Memory B cell (primary cell): ENCODE measurements at regions not wholly inside any gene's neighbourhood (a gene's known extent, or its start where the extent isn't known, plus 50 kb on each side); places are given as distances from the start of the nearest gene placed in this dataset.

Experiments
- ATAC-seq: fragments of 150-1000 bp; cut with Tn5 transposase; 2 replicates; pipeline ENCODE4 v1.10.0; 2021; ENCODE audit warnings: low read depth, mild to moderate bottlenecking, moderate library complexity
- DNase-seq, 2 donors: peaks; one replicate each; pipeline ENCODE4 v3.0.0; 2022; ENCODE audit warnings: low spot score in 2 of 2
- H3K27ac Mint-ChIP-seq: one replicate; pipeline ENCODE4 v1.8.0; 2022; ENCODE audit warnings: mild to moderate bottlenecking, moderate library complexity, mixed read lengths
- H3K27me3 Mint-ChIP-seq: one replicate; pipeline ENCODE4 v1.8.0; 2022; ENCODE audit warnings: mixed read lengths
- H3K36me3 Mint-ChIP-seq: one replicate; pipeline ENCODE4 v1.8.0; 2022; ENCODE audit warnings: mild to moderate bottlenecking, mixed read lengths
- H3K4me1 Mint-ChIP-seq: one replicate; pipeline ENCODE4 v1.8.0; 2022; ENCODE audit warnings: mixed read lengths
- H3K4me3 Mint-ChIP-seq: one replicate; pipeline ENCODE4 v1.8.0; 2022; ENCODE audit warnings: mild to moderate bottlenecking, moderate library complexity, mixed read lengths
- H3K9me3 Mint-ChIP-seq: one replicate; pipeline ENCODE4 v1.8.0; 2022; ENCODE audit warnings: mixed read lengths

DNA sequence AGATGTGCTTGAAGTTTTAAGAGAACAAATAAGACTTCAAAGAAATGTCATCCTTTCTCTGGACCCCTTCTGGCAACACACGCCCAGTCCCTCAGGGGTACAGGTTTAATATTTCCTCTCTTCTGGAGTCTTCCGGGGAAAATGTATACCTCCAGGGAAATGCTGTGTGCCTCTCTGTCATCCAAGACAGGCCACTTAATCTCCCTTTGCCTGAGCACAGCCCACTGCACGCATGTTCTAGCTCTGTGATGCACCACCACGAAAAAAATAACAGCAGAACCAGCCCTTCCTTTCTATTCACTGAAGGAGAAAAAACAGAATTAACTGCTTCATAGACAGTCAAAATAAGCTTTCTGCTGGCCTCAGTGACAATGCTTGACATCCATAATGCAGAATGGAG is 140.1 kb downstream of the RBFOX3 start:
- Mint-ChIP-seq H3K4me1 (no peaks in the 10 kb centered on the region), H3K9me3 (no peaks in the 10 kb centered on the region), H3K4me3 (no peak overlapping the region), H3K36me3 (no peaks in the 10 kb centered on the region), H3K27ac (no peak overlapping the region), H3K27me3 (peaks cover 19% of the 10 kb centered on the region)
- no peak for ATAC-seq
- no peak for DNase-seq

DNA sequence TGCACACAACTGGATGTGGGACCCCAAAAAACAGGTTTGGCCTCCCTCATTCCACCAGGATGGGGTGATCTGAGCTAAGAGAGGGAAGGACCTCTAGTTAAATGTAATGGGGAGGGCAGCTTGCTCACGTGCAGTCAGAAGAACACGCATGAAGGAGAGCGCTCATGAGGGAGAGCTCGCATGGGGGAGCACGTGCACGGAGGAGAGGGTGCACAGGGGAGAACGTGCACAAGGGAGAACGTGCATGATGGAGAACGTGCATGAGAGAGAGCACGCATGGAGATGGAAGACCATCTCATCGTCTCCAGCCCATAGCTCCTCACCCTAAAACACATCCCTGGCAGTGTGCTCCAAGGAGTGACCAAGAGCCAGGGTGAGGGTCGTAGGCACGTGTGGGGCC is 141.2 kb downstream of the RBFOX3 start:
- ATAC-seq (no peak), DNase-seq (no peak)
- H3K36me3 Mint-ChIP-seq, result no peaks in the 10 kb centered on the region
- no peaks in the 10 kb centered on the region for H3K9me3 Mint-ChIP-seq
- no peak overlapping the region for H3K27ac Mint-ChIP-seq
- no peak overlapping the region for H3K4me3 Mint-ChIP-seq
- peaks cover 14% of the 10 kb centered on the region for H3K27me3 Mint-ChIP-seq
- H3K4me1 Mint-ChIP-seq, result no peaks in the 10 kb centered on the region

DNA sequence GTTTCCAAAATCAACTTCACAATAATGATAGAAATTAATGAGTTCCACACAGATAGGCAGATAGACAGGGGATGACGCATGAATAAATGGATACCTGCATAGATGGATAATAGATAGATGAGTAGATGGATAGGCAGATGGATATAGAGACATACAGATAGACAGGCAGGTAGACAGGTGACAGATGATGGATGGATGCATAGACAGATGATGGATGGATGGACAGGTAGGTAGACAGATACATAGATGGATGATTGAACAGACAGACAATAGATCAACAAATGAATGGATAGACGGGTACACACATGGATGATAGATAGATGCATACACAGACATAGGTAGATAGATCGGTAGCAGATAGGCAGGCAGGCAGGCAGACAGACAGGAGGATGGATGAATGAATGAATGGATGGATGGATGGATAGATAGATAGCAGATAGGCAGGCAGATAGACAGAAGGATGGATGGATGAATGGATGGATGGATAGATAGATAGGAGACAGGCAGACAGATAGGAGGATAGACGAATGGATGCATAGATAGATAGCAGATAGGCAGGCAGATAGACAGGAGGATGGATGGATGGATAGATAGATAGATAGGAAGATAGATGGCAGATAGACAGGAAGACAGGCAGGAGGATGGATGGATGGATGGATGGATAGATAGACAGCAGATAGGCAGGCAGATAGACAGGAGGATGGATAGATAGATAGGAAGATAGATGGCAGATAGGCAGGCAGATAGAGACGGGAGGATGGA is 142.5 kb downstream of the RBFOX3 start:
- Mint-ChIP-seq H3K27ac (no peak overlapping the region), H3K4me3 (no peak overlapping the region), H3K4me1 (no peaks in the 10 kb centered on the region), H3K27me3 (peaks cover 7% of the 10 kb centered on the region), H3K9me3 (no peaks in the 10 kb centered on the region), H3K36me3 (no peaks in the 10 kb centered on the region)
- no peak for DNase-seq
- no peak for ATAC-seq

DNA sequence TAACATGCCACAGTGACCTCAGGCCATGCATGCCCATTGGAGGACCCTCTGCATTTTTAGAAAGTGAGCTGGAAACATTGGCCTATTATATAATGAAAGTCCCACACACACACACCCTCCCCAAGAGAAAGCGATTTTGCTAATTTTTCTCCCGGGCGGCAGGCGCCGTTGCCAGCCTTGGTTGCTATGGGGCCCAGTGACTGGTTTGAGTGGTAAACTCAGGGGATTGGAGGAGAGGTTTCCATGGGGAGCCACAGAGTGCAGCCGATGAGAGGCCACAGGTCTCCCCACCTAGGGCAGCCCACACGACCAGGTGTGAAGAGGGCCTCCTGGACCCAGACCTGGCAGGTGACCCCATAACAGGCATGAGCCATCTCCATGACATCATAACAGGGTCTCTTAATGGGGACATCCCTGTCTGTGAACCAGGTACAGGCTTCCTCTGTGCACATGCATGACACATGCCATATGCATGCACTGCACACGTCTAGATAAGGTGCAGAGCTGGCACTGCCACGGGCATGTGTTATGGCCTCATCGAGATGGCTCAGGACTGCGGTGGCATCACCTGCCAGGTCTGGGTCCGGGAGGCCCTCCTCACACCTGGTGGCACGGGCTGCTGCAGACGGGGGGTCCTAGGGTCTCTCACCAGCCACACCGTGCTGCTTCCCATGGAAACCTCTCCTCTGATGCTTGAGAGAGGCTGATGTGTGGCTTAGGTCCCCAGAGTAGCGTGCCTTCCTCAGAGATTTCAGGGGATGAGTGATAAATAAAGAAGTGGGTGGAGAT is 144.1 kb downstream of the RBFOX3 start:
- H3K27me3 Mint-ChIP-seq, result peaks cover 7% of the 10 kb centered on the region
- no peak overlapping the region for H3K27ac Mint-ChIP-seq
- H3K36me3 Mint-ChIP-seq, result no peaks in the 10 kb centered on the region
- ATAC-seq, result no peak
- H3K4me1 Mint-ChIP-seq, result no peaks in the 10 kb centered on the region
- no peak for DNase-seq
- no peaks in the 10 kb centered on the region for H3K9me3 Mint-ChIP-seq
- H3K4me3 Mint-ChIP-seq, result no peak overlapping the region

DNA sequence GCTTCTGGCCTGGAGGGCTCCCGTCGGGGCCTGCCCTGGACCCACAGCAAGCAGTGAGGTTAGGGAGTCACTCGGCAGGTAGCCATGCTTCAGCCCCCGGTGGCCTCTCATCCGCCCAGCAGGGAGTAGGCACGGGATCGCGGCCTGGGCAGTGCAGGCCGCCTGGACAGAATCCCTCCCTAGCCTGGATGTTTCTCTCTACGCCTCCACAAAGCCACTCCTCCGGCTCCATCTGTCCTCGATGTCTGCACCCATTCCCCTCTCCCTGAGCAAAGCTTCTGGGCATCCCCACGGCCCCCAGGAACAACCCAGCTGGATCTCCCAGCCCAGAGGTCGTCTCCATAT is 145.2 kb downstream of the RBFOX3 start:
- H3K27ac Mint-ChIP-seq, result no peak overlapping the region
- peaks cover 8% of the 10 kb centered on the region for H3K27me3 Mint-ChIP-seq
- ATAC-seq (no peak), DNase-seq (no peak)
- H3K4me3 Mint-ChIP-seq, result no peak overlapping the region
- no peaks in the 10 kb centered on the region for H3K36me3 Mint-ChIP-seq
- no peaks in the 10 kb centered on the region for H3K4me1 Mint-ChIP-seq
- H3K9me3 Mint-ChIP-seq, result no peaks in the 10 kb centered on the region

DNA sequence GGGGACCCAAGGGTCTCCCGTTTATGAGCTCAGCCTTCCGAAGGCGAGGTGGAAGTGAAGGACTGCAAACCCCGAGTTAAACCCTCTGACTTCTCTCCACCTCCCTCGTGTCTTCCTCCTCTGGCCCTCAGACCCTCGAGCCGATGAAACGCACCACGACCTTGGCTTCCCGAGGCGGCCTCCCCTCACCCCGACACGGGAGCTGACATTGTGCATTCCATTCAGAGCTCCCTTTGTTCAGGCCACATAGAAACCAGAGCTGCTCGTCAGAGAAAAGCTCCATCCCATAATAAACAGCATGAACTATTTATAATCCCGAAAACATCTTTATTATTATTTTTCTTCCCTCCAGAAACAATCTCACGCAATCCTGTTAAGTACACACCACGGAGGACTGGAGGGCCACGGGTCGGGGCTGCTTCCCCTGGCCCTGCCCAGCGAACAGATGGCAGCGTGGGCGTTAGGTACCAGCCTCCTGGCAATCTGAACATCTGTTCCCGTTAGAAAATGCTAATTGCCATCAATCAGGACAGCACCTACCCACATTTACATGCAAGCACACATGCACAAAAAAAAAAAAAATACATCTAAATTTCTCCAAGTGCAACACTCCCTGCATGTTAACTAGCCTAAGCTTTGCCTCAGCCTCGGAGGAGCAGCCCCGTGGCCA is 145.7 kb downstream of the RBFOX3 start:
- Mint-ChIP-seq H3K27me3 (peaks cover 8% of the 10 kb centered on the region), H3K4me3 (no peak overlapping the region), H3K36me3 (no peaks in the 10 kb centered on the region), H3K9me3 (no peaks in the 10 kb centered on the region), H3K4me1 (no peaks in the 10 kb centered on the region), H3K27ac (no peak overlapping the region)
- DNase-seq (no peak), ATAC-seq (no peak)

GRCh38 chr17:79464318-79465010 is 146.4 kb downstream of the RBFOX3 start:
- DNase-seq (no peak), ATAC-seq (no peak)
- H3K9me3 Mint-ChIP-seq, result no peaks in the 10 kb centered on the region
- H3K36me3 Mint-ChIP-seq, result no peaks in the 10 kb centered on the region
- no peak overlapping the region for H3K27ac Mint-ChIP-seq
- no peak overlapping the region for H3K4me3 Mint-ChIP-seq
- H3K27me3 Mint-ChIP-seq, result peaks cover 8% of the 10 kb centered on the region
- no peaks in the 10 kb centered on the region for H3K4me1 Mint-ChIP-seq

DNA sequence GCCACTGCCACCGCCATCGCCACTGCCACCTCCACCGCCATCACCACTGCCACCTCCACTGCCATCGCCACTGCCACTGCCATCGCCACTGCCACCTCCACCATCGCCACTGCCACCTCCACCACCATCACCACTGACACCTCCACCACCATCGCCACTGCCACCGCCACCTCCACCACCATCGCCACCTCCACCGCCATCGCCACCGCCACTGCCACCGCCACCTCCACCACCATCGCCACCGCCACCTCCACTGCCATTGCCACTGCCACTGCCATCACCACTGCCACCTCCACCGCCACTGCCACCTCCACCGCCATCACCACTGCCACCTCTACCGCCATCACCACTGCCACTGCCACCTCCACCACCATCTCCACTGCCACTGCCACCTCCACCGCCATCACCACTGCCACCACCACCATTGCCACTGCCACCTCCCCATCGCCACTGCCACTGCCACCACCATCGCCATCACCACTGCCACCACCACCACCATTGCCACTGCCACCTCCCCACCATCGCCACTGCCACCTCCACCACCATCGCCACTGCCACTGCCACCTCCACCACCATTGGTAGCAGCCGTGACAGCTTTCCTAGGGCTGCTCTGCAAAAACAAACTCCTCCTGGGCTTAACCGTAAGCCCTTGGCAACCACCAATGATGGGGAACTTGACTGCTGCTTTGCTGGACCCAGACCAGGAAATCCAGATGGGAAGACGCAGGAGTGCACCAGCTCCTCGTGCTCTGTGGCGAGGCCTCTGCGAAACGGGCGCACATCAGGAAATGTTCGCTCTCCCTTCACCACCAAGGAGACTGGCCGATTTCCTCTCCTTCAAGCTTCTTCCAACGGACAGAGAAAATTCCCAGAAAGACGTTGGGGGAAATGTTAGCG is 147.2 kb downstream of the RBFOX3 start:
- Mint-ChIP-seq H3K27me3 (peaks cover 8% of the 10 kb centered on the region), H3K4me1 (no peaks in the 10 kb centered on the region), H3K36me3 (no peaks in the 10 kb centered on the region), H3K27ac (no peak overlapping the region), H3K4me3 (no peak overlapping the region), H3K9me3 (no peaks in the 10 kb centered on the region)
- ATAC-seq (no peak), DNase-seq (no peak)

DNA sequence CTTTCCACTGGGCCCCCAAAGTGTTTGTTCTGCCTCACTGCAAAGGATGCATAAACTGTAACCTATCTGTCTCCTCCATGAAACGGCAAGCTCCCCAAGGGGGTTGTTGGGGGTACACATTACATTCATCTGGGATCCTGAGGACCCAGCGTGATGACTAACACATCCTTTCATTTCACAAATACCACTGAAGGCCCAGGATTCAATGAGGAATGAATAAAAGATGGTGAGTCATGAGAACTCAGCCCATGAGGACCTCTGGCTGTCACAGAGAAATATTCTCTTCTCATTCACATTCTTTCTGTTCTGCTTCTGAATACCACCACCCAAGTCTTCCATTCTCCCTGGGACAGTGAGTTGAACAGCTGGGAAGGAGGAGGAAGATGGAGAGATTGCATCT is 149.8 kb downstream of the RBFOX3 start:
- no peaks in the 10 kb centered on the region for H3K36me3 Mint-ChIP-seq
- no peak for DNase-seq
- peaks cover 15% of the 10 kb centered on the region for H3K27me3 Mint-ChIP-seq
- no peak overlapping the region for H3K27ac Mint-ChIP-seq
- no peak overlapping the region for H3K4me3 Mint-ChIP-seq
- no peaks in the 10 kb centered on the region for H3K9me3 Mint-ChIP-seq
- no peaks in the 10 kb centered on the region for H3K4me1 Mint-ChIP-seq
- no peak for ATAC-seq

DNA sequence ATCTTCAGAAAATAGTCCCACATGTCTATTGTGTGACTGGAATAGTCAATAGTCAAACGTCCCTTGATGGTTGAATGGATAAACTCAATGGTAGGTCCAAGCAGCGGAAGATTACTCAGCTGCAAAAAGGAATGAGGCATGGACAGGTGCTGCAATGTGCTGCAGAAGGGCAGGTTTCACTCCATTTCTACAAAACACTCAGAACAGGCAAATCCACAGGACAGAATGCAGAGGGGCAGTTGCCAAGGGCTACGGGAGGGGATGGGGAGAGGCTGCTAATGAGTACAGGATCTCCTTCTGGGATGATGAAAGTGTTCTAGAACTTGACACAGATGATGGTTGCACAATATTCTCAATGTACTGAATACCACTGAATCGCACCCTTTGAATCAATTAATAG is 151.0 kb downstream of the RBFOX3 start:
- Mint-ChIP-seq H3K9me3 (no peaks in the 10 kb centered on the region), H3K27me3 (peaks cover 15% of the 10 kb centered on the region), H3K4me3 (no peak overlapping the region), H3K4me1 (no peaks in the 10 kb centered on the region), H3K36me3 (no peaks in the 10 kb centered on the region), H3K27ac (no peak overlapping the region)
- no peak for DNase-seq
- ATAC-seq, result no peak

DNA sequence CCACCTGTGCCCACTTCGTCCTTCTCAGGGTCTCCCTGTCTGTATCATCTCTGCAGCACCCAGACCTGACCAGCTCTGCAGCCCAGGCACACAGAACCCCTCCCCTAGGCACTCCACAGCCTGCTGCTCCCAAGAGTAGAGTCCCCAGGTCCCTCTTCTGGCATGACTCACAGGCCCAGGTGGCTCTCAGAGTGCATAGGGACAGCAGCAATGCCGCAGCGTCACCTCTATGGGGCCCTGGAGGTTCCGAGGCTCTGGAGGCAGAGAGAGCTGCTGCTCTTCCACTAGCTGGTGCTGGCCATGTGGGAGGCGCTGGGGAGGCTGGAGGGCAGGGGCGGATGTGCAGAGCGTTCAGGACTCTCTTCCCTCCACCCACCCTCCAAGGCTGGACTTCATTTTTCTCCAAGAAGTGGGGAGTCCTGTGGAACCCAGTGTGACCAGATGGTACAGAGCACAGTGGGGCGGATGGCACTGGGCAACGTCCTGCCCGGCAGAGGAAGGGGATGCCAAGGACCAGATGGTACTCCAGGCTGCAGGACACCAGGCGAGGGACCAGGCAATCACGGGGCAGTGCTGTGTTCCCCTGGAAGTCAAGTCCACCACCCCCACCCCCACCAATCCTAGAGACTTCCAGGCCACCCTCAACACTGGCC is 151.7 kb downstream of the RBFOX3 start:
- Mint-ChIP-seq H3K27me3 (peaks cover 16% of the 10 kb centered on the region), H3K36me3 (no peaks in the 10 kb centered on the region), H3K4me3 (no peak overlapping the region), H3K9me3 (no peaks in the 10 kb centered on the region), H3K4me1 (no peaks in the 10 kb centered on the region), H3K27ac (no peak overlapping the region)
- DNase-seq (no peak), ATAC-seq (no peak)

- no peak overlapping the region for H3K27ac Mint-ChIP-seq
- H3K9me3 Mint-ChIP-seq, result no peaks in the 10 kb centered on the region
- H3K36me3 Mint-ChIP-seq, result no peaks in the 10 kb centered on the region
- H3K4me1 Mint-ChIP-seq, result no peaks in the 10 kb centered on the region
- H3K27me3 Mint-ChIP-seq, result peaks cover 20% of the 10 kb centered on the region
- no peak for ATAC-seq
- no peak for DNase-seq
- no peak overlapping the region for H3K4me3 Mint-ChIP-seq
Measured at GRCh38 chr17:79458356-79458755, 152.5 kb downstream of the RBFOX3 start.

GRCh38 chr17:79457889-79458288 is 153.0 kb downstream of the RBFOX3 start:
- Mint-ChIP-seq H3K36me3 (no peaks in the 10 kb centered on the region), H3K27me3 (peaks cover 20% of the 10 kb centered on the region), H3K4me3 (no peak overlapping the region), H3K4me1 (no peaks in the 10 kb centered on the region), H3K9me3 (no peaks in the 10 kb centered on the region), H3K27ac (no peak overlapping the region)
- ATAC-seq, result no peak
- no peak for DNase-seq
